ENCODE measurements at regions not wholly inside any gene's neighbourhood (a gene's known extent, or its start where the extent isn't known, plus 50 kb on each side); places are given as distances from the start of the nearest gene placed in this dataset.
"Not testable (repeated sequence)": the region's sequence is repeated elsewhere in the genome, so short reads cannot be mapped to it uniquely, and the experiment has no call there.

GRCh38 chr12:111245701-111246476 is 123.0 kb downstream of the PHETA1 start:
- H3K27ac Mint-ChIP-seq (ENCODE audit: unreplicated experiment), result no peak overlapping the region
- H3K4me3 Mint-ChIP-seq (ENCODE audit: unreplicated experiment), result no peak overlapping the region
- no peaks in the 10 kb centered on the region for H3K36me3 Mint-ChIP-seq (ENCODE audit: unreplicated experiment)

GRCh38 chr12:111244673-111245072 is 124.2 kb downstream of the PHETA1 start:
- DNase-seq (ENCODE audit: extremely low spot score, unreplicated experiment), result no peak

More at GRCh38 chr12:111245701-111246476, 123.0 kb downstream of the PHETA1 start:
- no peak for TF ChIP-seq CTCF (IDR thresholded peaks at IDR 0.05)
- no peak for DNase-seq (ENCODE audit: extremely low spot score, unreplicated experiment)
- peaks cover 8% of the 10 kb centered on the region for H3K9me3 Mint-ChIP-seq (ENCODE audit: unreplicated experiment)
- no peaks in the 10 kb centered on the region for H3K4me1 Mint-ChIP-seq (ENCODE audit: unreplicated experiment)
- no peaks in the 10 kb centered on the region for H3K27me3 Mint-ChIP-seq (ENCODE audit: unreplicated experiment)

GRCh38 chr12:111242817-111243216 is 126.1 kb downstream of the PHETA1 start:
- not testable (repeated sequence) for H3K27me3 Mint-ChIP-seq (ENCODE audit: unreplicated experiment); H3K4me3 Mint-ChIP-seq (ENCODE audit: unreplicated experiment); H3K36me3 Mint-ChIP-seq (ENCODE audit: unreplicated experiment); DNase-seq (ENCODE audit: extremely low spot score, unreplicated experiment); H3K27ac Mint-ChIP-seq (ENCODE audit: unreplicated experiment); H3K4me1 Mint-ChIP-seq (ENCODE audit: unreplicated experiment); H3K9me3 Mint-ChIP-seq (ENCODE audit: unreplicated experiment)

More at GRCh38 chr12:111244673-111245072, 124.2 kb downstream of the PHETA1 start:
- no peaks in the 10 kb centered on the region for H3K36me3 Mint-ChIP-seq (ENCODE audit: unreplicated experiment)
- H3K9me3 Mint-ChIP-seq (ENCODE audit: unreplicated experiment), result peaks cover 8% of the 10 kb centered on the region
- H3K4me3 Mint-ChIP-seq (ENCODE audit: unreplicated experiment), result no peak overlapping the region
- no peaks in the 10 kb centered on the region for H3K4me1 Mint-ChIP-seq (ENCODE audit: unreplicated experiment)
- no peak overlapping the region for H3K27ac Mint-ChIP-seq (ENCODE audit: unreplicated experiment)
- no peaks in the 10 kb centered on the region for H3K27me3 Mint-ChIP-seq (ENCODE audit: unreplicated experiment)
- TF ChIP-seq CTCF (IDR thresholded peaks at IDR 0.05), result no peak

- H3K4me3 Mint-ChIP-seq (ENCODE audit: unreplicated experiment), result no peak overlapping the region
- no peak overlapping the region for H3K27ac Mint-ChIP-seq (ENCODE audit: unreplicated experiment)
- no peak for TF ChIP-seq CTCF (IDR thresholded peaks at IDR 0.05)
- peaks cover 8% of the 10 kb centered on the region for H3K9me3 Mint-ChIP-seq (ENCODE audit: unreplicated experiment)
- no peak for DNase-seq (ENCODE audit: extremely low spot score, unreplicated experiment)
- H3K27me3 Mint-ChIP-seq (ENCODE audit: unreplicated experiment), result peaks cover 4% of the 10 kb centered on the region
- no peaks in the 10 kb centered on the region for H3K36me3 Mint-ChIP-seq (ENCODE audit: unreplicated experiment)
- no peaks in the 10 kb centered on the region for H3K4me1 Mint-ChIP-seq (ENCODE audit: unreplicated experiment)
These were observed 126.7 kb downstream of the PHETA1 start for GRCh38 chr12:111242184-111242583.

- DNase-seq (ENCODE audit: extremely low spot score, unreplicated experiment), result no peak
- H3K27ac Mint-ChIP-seq (ENCODE audit: unreplicated experiment), result no peak overlapping the region
- H3K4me1 Mint-ChIP-seq (ENCODE audit: unreplicated experiment), result no peaks in the 10 kb centered on the region
- no peak for TF ChIP-seq CTCF (IDR thresholded peaks at IDR 0.05)
- H3K4me3 Mint-ChIP-seq (ENCODE audit: unreplicated experiment), result no peak overlapping the region
- no peaks in the 10 kb centered on the region for H3K36me3 Mint-ChIP-seq (ENCODE audit: unreplicated experiment)
- peaks cover 3% of the 10 kb centered on the region for H3K9me3 Mint-ChIP-seq (ENCODE audit: unreplicated experiment)
- H3K27me3 Mint-ChIP-seq (ENCODE audit: unreplicated experiment), result peaks cover 4% of the 10 kb centered on the region
These were observed 128.5 kb downstream of the PHETA1 start for GRCh38 chr12:111240374-111240773.

All from osteocyte (in vitro differentiated cells).